NCI-H2029 (cell line): ENCODE measurements at regions not wholly inside any gene's neighbourhood (a gene's known extent, or its start where the extent isn't known, plus 50 kb on each side); places are given as distances from the start of the nearest gene placed in this dataset.
A peak's percentile ranks its signal among the peaks of the same experiment; 100 is the strongest.

Experiments
- DNase-seq: peaks from one replicate; lab custom pipeline; 2025; lab: John Stamatoyannopoulos, UW

DNA sequence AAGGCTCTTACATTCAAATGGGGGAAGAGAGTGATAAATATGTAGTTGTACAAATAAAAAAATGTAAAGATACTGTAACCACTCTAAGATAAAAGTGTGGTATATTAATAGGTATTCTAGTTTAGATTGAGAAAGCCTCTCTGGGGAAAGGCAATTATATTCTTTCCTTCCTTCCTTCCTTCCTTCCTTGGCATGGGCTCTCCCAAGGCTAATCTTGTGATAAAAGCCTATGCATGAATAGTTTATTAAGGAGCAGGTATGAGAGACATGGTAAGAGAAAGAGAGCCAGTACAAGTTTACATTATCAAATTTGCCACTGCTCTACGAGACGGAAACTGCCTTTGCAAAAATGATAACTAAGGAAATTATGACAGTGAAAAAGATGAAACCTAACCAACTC, 588.8 kb downstream of the PRELID2 start:
- DNase-seq = no peak

DNA sequence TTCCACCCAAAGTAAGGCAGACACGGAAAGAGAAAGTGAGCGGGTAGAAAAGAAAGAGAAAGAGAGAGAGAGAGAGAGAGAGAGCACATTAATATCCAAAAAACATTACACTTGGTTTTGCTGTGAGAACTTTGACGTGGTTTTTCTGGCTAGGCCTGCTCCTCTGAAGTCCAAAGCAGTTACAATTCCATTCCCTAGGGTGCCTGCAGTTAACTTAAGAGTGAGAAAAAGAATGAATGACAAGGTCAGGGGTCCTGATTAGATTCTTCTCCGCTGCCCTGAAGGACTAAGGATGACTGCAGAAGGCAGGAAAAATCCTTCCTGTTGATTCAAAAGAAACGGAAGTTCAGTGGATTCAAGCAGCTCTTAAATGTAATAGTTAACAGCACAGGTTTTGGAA, 589.8 kb downstream of the PRELID2 start:
- DNase-seq = no peak

DNA sequence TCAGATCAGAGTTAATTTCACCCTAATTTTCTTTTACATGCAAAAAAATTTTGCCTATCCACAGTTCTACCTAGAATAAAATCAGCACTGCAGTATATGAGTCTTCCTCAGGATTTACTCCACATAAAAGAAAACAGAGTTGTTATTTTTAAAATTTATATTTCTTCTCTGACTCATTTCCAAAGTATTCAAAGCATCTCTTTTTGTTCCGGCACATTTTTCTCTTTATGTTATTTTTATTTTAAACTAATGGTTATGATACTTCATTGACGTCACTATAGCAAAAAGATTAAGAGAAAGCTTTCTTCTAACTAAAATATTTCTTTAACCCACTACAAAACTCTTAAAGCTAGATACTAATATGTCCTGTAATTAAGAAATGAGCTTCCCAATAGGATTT, 590.4 kb downstream of the PRELID2 start:
- DNase-seq = no peak

DNA sequence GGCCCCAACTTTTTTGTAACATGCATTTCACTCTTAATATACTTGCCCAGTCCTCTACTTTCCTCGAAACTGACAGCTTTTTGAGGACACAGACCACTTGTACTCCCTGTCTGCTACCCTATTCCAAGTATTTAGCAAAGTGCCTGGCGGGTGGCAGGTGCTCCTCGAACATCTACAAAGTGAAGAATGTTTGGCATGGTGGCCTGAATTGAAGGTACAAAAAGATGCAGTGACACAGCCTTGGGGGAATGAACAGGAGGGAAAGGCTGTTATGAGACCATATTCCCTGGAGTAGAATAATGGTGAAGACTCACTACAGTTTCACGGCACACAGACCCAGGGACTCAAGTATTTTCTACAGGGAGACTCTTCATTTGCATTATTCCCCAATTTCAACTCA, 590.9 kb downstream of the PRELID2 start:
- no peak for DNase-seq

DNA sequence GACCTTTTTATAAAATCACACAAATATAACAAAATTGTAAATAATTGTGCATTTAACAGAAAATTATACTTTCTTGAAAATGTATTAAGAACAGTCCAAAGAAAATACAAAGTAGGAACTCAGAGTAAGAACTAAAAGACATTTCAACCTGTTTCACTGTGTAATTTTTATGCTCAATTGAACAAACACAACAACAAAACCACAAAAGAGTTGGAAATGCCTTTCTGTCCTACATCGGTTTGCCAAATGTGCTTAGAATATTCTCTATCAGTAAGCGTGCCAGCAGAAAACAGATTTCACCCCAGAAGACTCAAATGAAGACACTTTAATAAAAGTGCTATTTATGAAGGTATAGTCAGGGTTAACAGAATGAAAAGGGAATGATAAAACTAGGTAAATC, 592.1 kb downstream of the PRELID2 start:
- DNase-seq = no peak

DNA sequence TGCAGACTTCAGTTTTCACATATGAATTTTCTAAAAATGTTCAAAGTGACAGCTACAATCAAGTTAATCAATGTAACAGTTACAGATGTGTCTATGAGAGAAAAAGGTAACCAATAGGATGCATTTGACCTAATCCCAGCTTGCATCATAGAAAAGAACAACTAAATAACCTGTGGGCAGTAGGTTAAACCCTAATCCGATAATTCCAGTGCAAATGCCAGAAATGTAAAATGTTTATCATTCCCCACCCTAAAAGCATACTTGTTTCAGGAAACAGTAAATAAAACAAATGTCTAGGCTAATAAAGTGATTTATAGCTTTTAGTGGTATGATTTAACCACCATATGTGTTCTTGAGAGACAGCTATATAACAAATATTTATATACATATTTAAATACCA, 592.6 kb downstream of the PRELID2 start:
- no peak for DNase-seq

DNA sequence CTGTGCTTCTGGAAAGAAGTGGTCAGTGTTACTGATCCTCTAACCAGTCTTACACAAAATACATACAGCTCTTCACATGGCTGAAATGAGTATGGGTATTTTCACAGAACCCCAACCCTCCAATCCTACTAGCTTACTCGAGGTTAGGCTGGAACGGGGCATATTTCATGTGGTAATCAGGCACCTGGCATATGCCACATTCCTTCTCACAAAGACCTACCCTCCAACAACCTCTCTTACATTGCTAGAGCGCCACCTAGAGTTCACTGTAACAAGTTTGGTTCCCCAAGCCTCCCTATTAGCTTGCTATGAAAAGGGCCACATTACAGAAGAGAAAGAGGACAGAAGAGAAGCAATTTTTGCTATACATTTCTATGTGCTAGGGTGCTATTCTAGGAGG, 597.3 kb downstream of the PRELID2 start:
- DNase-seq = peak; percentile 63

DNA sequence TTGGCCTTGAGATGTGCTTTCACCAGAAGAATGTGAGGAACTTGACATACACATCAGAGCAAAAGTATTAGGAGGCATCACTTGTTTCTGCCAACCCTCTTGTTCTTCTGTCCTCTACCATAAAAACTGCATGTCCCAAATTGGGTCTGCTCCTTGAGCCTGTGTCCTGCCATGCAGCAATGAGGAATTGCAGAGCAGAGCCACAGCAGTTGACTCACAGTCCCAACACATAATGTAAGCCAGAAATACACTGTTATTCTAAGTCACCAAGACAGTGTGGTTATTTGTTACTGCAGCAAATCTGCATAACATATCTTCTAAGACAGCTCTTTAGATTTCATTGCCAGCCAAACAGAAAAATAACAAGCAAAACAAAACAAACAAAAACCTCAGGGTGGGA, 598.2 kb downstream of the PRELID2 start:
- DNase-seq = no peak

DNA sequence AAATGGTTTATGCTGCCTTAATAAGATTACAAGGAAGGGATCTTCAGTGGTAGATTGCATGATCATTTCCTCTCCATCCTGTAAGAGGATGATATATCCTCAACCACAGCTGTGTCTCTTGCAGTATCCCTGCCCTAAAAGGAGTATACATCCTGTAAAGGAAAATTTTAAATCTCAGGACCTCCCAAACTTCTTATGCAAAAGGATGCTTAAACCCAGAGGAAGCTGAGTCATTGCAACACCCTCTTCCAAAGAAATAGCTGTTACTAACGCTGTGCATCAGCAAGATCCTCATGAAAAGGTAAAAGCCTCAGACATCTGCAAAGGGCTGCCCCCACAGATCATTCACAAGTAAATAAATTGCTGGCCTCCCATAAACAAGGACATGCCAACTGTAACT, 599.0 kb downstream of the PRELID2 start:
- DNase-seq = no peak

DNA sequence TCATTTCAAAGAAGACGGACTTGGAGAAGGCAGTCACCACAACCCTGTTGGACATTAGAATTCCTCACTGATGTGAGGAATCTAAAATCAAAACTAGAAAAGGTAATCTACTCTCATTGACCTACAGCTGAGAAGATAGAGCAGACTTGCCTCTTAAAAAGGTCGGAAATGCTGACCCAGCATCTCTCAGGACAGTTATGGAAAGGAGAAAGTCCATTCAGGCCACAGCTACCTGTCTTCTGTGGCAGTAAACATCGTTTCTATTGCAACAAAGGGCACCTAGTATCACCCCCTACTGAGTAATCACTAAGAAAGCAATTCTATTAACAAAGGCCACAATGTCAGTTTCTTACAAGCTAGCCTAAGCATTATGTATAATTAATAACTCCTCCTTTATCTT, 601.7 kb downstream of the PRELID2 start:
- DNase-seq = no peak

DNA sequence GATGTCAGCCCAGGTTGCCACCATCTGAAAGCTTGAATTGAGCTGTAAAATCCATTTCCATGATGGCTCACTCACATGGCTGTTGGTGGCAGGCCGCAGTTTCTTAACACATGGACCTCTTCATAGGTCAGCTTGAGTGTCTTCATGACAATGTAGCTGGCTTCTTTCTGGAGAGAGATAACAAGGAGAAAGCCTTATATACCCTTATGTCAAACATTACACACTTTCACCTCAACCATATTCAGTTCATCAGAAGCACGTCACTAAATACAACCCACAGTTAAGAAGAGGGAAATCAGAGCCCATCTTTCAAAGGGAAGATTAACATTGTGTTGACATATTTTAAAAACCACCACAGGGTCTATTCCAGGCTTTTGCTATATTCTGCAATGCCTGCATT, 604.4 kb downstream of the PRELID2 start:
- no peak for DNase-seq

DNA sequence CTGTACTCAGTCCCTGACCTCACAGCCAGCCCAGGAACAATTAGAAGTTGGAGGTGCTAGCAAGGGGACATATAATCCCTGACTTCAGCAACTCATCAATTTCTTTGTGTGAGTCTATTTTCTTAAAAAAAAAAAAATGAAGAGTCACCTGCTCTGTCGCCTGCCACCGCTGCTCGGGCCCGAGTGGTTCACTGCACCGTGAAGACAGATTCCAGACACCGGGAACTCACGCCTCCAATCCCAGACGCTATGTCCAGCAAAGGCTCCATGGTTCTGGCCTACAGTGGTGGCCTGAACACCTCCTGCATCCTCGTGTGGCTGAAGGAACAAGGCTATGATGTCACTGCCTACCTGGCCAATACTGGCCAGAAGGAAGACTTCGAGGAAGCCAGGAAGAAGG, 606.6 kb downstream of the PRELID2 start:
- no peak for DNase-seq

DNA sequence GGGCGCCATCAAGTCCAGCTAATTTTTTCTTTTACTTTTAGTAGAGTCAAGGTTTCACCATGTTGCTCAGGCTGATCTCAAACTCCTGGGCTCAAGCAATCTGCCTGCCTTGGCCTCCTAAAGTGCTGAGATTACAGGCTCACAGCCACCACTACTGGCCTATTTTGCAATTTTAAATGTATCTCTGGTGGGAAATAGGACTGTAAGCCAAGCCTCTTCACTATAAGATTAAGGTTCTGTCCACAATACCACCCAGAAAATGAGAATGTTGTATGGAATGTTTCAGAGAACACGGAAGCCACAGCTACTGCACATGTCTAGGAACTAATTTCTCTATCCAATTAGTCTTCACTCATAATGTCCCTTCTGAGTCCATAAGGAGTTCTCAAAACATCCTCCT, 607.3 kb downstream of the PRELID2 start:
- no peak for DNase-seq

DNA sequence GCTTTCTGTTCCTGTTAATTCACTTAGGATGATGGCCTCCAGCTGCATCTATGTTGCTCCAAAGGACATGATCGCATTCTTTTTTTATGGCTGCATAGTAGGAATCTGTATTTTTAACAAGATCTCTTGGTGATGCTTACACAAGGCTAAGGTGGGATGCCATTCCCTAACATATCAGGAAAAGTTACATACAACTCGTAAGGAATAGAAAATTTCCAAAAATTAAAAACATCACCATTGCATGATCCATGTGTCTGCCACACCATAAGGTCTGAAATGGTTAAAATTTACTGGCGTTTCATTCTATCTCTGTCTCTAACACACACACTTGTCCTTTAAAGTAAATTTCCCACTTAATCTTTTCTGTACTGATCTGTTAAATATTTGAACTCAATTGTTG, 608.4 kb downstream of the PRELID2 start:
- DNase-seq = no peak

DNA sequence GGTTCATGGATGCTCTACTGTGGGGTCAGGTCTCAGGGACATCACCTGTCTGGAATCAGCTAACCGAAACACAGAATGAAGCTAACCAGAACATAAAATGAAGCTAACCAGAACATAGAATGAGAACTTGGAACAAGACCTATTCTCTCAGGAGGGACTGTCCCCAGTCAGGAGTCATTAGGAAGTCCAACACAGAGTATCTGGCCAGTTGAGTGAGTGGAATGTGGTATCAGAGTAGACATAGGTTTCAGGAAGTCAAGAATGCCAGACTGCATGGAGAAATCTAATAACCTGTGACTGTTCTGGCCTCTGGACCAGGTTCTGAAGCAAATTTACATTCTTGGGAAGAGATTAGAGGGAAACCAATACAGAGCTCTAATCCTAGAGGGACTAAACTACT, 609.6 kb downstream of the PRELID2 start:
- DNase-seq = no peak

DNA sequence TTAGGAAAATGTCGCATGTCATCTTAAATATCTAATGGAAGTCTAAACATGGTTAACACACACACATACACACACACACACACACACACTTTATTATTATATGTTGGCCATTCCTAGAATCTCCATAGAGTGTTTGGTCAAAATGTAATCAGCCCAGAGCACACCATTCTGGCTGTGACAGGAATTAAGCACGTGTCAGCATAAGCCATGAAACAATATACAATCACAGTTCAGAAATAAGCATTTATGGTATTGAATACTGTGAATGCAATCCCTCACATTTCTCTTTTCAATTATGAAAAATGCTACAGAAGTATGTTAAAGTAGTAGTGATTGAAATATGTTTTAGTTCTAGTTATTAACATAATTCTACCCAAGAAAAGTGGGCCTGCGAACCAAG, 611.6 kb downstream of the PRELID2 start:
- DNase-seq = no peak

DNA sequence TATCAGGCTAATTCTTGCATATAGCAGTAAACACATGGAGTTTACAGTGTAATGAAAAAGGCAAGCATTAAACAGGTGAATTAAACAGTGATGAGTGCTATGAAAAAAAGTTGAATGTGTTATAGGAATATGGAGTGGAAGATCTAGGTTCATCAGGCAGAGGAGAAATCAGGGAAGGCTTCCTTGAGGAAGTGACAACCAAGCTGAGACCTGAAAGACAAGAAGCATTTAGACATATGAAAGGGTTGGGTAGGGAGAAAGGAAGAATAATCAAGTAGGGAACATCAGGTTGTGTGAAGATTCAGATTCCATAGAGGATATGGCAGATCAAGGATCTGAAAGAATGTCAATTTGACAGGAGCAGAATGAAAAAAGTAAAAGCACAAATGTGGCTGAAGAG, 612.5 kb downstream of the PRELID2 start:
- DNase-seq = no peak

DNA sequence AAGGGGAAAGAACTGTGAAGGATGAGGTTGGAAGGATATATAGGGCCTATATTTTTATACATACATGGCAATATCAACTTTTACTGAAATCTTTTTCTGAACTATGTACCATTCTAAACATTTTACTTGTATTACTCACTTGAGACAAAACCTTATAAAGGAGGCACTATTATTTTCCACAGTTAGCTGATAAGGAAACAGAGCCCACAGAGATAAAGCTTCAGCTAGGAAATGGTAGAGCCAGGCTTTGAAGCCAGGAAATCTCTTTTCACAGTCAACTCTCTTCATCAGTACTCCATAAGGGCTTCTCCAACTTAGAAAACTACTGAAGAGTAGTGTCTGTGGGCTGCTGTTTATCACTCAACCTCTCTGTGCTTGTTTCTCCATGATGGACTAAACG, 613.7 kb downstream of the PRELID2 start:
- no peak for DNase-seq

DNA sequence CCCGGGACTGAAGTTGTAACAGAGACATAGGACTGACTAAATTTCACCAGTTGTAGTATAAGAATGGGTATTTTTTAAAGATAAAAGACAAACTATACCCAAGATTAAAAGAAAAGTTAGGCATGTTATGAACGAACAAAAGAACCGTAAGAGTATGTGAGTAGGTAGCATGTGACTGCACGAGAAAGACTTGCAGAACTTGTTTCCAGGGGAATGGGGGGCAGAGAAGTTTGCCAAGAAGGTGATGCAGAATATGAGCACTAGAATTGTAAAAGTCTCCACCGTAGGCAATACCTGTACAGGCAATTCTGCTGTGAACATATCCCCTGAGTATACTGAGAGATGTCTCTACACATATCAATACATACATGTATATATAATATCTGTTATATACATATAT, 614.7 kb downstream of the PRELID2 start:
- no peak for DNase-seq

DNA sequence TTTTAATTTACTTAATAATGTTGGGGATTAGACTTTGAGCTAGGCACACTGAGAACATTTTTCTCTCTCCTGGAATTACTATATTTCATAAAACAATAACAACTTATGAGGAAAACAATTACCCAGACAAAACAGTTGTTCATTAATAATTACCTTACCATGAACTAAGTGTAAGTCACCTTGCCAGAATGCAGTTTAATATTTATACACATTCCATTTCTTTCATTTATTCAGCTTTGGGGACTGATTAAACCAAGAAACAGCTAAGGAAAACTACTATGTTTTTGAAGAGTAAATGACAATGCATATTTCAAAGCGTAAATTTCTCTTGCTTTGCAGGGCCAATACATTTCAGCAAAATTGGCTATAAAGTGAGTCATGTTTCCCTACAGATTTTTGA, 616.2 kb downstream of the PRELID2 start:
- no peak for DNase-seq

DNA sequence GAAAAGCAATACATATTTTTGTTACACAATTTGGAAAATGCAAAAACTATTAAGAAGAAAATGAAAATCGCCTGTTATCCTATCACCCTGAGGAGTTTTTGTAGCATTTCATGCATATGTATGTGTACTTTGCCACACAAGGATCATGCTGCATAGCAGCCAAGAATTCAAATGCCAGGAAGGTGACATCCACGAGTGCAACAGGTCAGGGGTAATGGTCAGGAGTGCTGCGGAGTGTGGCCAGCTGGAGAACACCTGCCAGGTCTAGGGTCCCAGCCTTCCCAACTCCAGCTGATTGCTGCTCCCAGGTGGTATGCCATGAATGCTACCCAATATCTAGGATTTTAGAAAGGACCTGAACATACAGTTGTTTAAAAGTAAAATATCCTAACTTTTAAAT, 617.1 kb downstream of the PRELID2 start:
- DNase-seq = no peak

DNA sequence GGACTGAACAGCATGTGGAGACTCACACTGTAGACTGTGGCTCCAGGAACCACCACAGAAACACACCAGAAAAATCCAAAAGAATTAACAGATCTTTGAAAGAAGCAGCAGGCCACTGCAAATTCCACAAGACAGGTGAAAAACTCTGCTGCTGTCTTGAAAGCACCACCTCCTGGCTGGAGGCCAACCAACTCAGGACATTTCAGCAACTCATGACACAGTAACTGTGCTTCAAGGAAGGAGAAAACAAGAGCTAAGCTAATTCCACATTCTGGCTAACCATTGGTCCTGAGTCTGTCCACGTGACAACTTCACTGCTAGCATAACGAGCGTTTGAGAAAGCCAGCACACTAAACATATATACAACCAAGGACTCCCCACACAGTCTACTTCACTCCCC, 625.1 kb downstream of the PRELID2 start:
- no peak for DNase-seq

DNA sequence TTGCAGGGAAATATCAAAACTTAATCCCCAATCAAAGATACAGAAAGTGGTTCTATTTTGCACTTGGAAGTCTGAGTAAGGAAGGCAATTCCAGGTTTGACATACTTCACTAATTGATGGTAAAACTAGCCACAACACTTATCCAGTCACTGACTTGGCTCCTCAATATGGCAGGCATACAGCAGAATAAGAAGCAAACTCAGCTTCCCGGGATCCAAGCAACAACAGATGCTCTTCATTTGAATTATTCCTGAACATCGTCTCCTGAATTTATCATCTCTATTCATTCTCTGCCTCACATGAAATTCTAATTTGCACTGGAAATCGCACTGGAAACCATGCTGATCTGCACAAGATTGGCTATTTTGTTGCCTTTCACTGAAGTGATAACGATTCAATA, 629.6 kb downstream of the PRELID2 start:
- no peak for DNase-seq

DNA sequence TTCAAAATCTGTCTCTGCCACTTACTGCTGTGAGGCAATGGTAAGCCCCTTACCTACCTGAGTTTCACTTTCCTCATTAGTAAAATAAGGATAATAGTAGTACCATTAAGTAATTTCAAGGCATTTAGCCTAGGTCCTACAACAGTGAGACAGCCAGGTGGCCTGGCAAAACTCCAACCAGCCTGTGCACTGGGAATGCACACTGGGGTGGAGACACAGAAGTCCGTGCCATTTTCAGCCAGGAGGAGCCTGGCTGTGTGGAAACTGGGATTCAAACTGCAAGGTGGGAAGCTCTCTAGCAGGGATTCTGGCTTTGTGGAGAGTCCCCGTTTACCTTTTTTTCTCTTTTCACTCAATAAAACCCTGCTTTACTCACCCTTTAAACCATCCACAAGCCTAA, 630.4 kb downstream of the PRELID2 start:
- DNase-seq = no peak

DNA sequence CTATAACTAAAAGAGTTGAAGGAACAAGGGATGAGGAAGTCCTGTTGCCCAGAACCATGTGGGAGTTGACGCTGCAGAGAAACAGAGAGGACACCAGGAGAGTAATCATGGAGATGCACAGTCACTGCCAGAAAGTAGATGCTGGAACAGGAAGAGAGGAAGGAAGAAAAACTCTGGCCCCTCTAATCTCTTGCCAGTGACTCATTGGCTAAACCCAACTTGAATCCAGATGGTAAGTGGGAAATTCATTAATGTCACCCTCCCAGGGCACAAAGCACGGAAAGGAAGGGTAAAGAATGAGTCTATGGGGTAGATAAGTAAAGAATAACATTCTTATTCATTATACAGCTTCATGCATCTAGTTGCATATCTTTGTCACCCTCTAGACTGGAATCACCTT, 631.9 kb downstream of the PRELID2 start:
- no peak for DNase-seq
